PC-9 (cell line): ENCODE measurements at regions not wholly inside any gene's neighbourhood (a gene's known extent, or its start where the extent isn't known, plus 50 kb on each side); places are given as distances from the start of the nearest gene placed in this dataset.

Experiments used
- BruUV-seq: library from RNA; stranded (reverse); fragments of 400-500 nt; replicated peaks from 2 replicates; lab custom pipeline; 2021; lab: Mats Ljungman, UMichigan
- CTCF ChIA-PET: fragments of 300-600 bp; sonication (Branson Sonifier 250); formaldehyde crosslinking; loops from one replicate; lab custom pipeline; 2022; ENCODE audit warnings: antibody characterized with exemption; lab: Charles Lee
- POLR2A ChIA-PET: fragments of 300-600 bp; sonication (Branson Sonifier 250); formaldehyde crosslinking; loops from one replicate; lab custom pipeline; 2022; ENCODE audit warnings: antibody characterized with exemption; ENCODE audit not compliant: unreplicated experiment; lab: Charles Lee
- DNase-seq, 2 experiments: peaks; one replicate each; pipeline versions ENCODE4 v3.0.0 to v3.0.0-alpha.2; 2015 to 2022; ENCODE audit warnings: mixed read lengths in 1 of 2
- H2AFZ ChIP-seq: fragments of 200-600 bp; sonication (generic); 2 replicates; pipeline ENCODE4 v1.8.1; 2017; ENCODE audit warnings: antibody characterized with exemption
- H3F3A ChIP-seq: fragments of 200-600 bp; sonication (generic); 2 replicates; pipeline ENCODE4 v1.8.1; 2017; ENCODE audit warnings: antibody characterized with exemption, mild to moderate bottlenecking, low read depth; ENCODE audit not compliant: insufficient read depth
- H3K27ac ChIP-seq: fragments of 200-600 bp; sonication (generic); 2 replicates; pipeline ENCODE4 v1.6.1; 2016; ENCODE audit warnings: mixed run types
- H3K27me3 ChIP-seq: fragments of 200-600 bp; sonication (generic); 2 replicates; pipeline ENCODE4 v1.6.1; 2016; ENCODE audit warnings: low read depth, mixed run types; ENCODE audit not compliant: insufficient read depth
- H3K36me3 ChIP-seq: fragments of 200-600 bp; sonication (generic); 2 replicates; pipeline ENCODE4 v1.6.1; 2016; ENCODE audit warnings: low read depth, mixed run types
- H3K4me1 ChIP-seq: fragments of 200-600 bp; sonication (generic); replicated peaks from 2 replicates; pipeline ENCODE4 v1.6.1; 2016; ENCODE audit warnings: mixed run types; ENCODE audit not compliant: insufficient read depth
- H3K4me2 ChIP-seq: fragments of 200-600 bp; sonication (generic); 2 replicates; pipeline ENCODE4 v1.6.1; 2017; ENCODE audit warnings: mixed run types
- H3K4me3 ChIP-seq: fragments of 200-600 bp; sonication (generic); 2 replicates; pipeline ENCODE4 v1.6.1; 2016; ENCODE audit warnings: mixed run types
- H3K79me2 ChIP-seq: fragments of 200-600 bp; sonication (generic); 2 replicates; pipeline ENCODE4 v1.6.1; 2017; ENCODE audit warnings: low read depth, mixed run types
- H3K9me2 ChIP-seq: fragments of 200-600 bp; sonication (generic); 2 replicates; pipeline ENCODE4 v1.8.1; 2017; ENCODE audit warnings: mild to moderate bottlenecking; ENCODE audit not compliant: insufficient read depth
- H3K9me3 ChIP-seq: fragments of 200-600 bp; sonication (generic); 2 replicates; pipeline ENCODE4 v1.8.1; 2016; ENCODE audit warnings: low read depth; ENCODE audit not compliant: insufficient read depth
- H4K20me1 ChIP-seq: fragments of 200-600 bp; sonication (generic); 2 replicates; pipeline ENCODE4 v1.8.1; 2017; ENCODE audit not compliant: insufficient read depth
- EZH2 ChIP-seq: fragments of 200-600 bp; sonication (generic); IDR thresholded peaks from 2 replicates; pipeline ENCODE4 v1.8.0; 2017; ENCODE audit warnings: antibody characterized with exemption, low read depth
- intact Hi-C: fragments of 100-400 bp; cut with micrococcal nuclease; formaldehyde crosslinking; loops from one replicate; pipeline ENCODE4 v1.10.0; 2022; ENCODE audit not compliant: unreplicated experiment
- TF ChIP-seq, protein P1 (sequence below): fragments of 200-600 bp; sonication (generic); conservative IDR thresholded peaks from 2 replicates; pipeline ENCODE4 v1.6.1; 2017; ENCODE audit warnings: mixed run types, antibody characterized with exemption, mild to moderate bottlenecking, moderate library complexity

- no peak overlapping the region for H3K27ac ChIP-seq
- TF ChIP-seq EZH2 = no peak
- TF ChIP-seq, protein P1, sequence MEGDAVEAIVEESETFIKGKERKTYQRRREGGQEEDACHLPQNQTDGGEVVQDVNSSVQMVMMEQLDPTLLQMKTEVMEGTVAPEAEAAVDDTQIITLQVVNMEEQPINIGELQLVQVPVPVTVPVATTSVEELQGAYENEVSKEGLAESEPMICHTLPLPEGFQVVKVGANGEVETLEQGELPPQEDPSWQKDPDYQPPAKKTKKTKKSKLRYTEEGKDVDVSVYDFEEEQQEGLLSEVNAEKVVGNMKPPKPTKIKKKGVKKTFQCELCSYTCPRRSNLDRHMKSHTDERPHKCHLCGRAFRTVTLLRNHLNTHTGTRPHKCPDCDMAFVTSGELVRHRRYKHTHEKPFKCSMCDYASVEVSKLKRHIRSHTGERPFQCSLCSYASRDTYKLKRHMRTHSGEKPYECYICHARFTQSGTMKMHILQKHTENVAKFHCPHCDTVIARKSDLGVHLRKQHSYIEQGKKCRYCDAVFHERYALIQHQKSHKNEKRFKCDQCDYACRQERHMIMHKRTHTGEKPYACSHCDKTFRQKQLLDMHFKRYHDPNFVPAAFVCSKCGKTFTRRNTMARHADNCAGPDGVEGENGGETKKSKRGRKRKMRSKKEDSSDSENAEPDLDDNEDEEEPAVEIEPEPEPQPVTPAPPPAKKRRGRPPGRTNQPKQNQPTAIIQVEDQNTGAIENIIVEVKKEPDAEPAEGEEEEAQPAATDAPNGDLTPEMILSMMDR = no peak
- BruUV-seq = no TSS peak
Measured at GRCh38 chr18:37717098-37717497, 151.5 kb upstream of the CELF4 start.

DNA sequence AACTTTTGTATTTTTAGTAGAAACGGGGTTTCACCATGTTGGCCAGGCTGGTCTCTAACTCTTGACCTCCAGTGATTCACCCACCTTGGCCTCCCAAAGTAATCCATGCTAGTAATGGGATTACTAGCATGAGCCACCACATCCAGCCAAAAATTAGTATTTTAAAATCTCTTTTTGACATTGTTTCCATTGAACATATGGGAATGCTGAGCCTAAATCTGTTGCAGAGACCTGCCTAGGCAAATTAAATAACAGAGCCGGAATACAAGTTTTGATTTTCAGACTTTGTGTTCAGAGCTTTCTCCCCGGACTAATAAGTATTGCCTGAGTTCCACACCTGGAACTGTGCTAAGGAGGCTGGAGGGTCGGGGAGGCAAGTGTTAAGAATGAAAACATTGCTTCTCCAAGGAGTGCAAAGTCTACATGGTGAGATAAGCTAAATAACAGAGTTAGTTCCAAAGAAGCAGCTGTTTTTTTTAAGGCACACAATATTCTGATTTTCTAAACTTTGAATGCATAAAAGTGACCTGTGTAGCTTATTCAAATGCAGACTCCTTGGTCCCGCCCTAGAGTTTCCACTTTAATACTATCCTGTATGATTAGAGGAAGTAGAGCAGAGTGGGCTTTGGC, 150.6 kb upstream of the CELF4 start:
- CTCF ChIA-PET = no interaction called here
- no peaks in the 10 kb centered on the region for H3K4me1 ChIP-seq
- no peaks in the 10 kb centered on the region for H4K20me1 ChIP-seq
- H3K9me2 ChIP-seq = no peaks in the 10 kb centered on the region
- intact Hi-C loops = no loop called here
- H3K4me3 ChIP-seq = no peak overlapping the region
- no TSS peak for BruUV-seq
- H3K4me2 ChIP-seq = no peak overlapping the region
- DNase-seq = no peak
- TF ChIP-seq, protein P1 = no peak
- TF ChIP-seq EZH2 = no peak
- H3K36me3 ChIP-seq = no peaks in the 10 kb centered on the region
- H3F3A ChIP-seq = no peaks in the 10 kb centered on the region
- H3K27me3 ChIP-seq = no peaks in the 10 kb centered on the region
- H3K27ac ChIP-seq = no peak overlapping the region
- no peak overlapping the region for H2AFZ ChIP-seq
- H3K79me2 ChIP-seq = no peaks in the 10 kb centered on the region
- POLR2A ChIA-PET = no interaction called here
- H3K9me3 ChIP-seq = no peaks in the 10 kb centered on the region

More at GRCh38 chr18:37717098-37717497, 151.5 kb upstream of the CELF4 start:
- ChIA-PET CTCF (no interaction called here), POLR2A (no interaction called here)
- no peak overlapping the region for H3K4me2 ChIP-seq
- no peaks in the 10 kb centered on the region for H4K20me1 ChIP-seq
- DNase-seq = no peak
- no peak overlapping the region for H3K4me3 ChIP-seq
- H3K4me1 ChIP-seq = no peaks in the 10 kb centered on the region
- H3K9me3 ChIP-seq = no peaks in the 10 kb centered on the region
- no peak overlapping the region for H2AFZ ChIP-seq
- H3F3A ChIP-seq = no peaks in the 10 kb centered on the region
- no peaks in the 10 kb centered on the region for H3K27me3 ChIP-seq
- H3K79me2 ChIP-seq = no peaks in the 10 kb centered on the region
- no peaks in the 10 kb centered on the region for H3K9me2 ChIP-seq
- intact Hi-C loops = no loop called here
- no peaks in the 10 kb centered on the region for H3K36me3 ChIP-seq

DNA sequence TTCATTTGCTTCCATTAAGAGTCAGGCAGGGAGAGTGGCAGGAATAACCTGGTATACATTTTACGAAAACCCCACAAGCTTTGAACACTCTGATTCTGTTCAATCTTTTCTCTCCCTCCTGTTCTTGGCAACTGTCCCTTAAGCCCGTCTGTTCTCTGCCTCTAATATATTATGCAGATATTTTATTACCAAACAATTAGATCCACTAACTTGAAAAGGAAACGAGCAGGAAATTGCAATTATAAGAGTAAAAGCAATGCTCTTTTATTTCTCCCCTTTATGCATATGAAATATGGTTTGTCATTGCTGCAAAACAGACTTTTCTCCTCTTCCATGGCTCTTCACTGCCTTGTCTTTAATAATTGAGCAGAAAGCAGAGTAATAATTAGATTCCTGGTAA, 149.1 kb upstream of the CELF4 start:
- Histone ChIP-seq H3K4me1 (no peaks in the 10 kb centered on the region), H3K9me2 (no peaks in the 10 kb centered on the region), H3F3A (no peaks in the 10 kb centered on the region), H3K27me3 (no peaks in the 10 kb centered on the region), H3K4me2 (no peak overlapping the region), H3K27ac (no peak overlapping the region), H3K4me3 (no peak overlapping the region), H4K20me1 (no peaks in the 10 kb centered on the region), H3K9me3 (no peaks in the 10 kb centered on the region), H3K36me3 (no peaks in the 10 kb centered on the region), H2AFZ (no peak overlapping the region), H3K79me2 (no peaks in the 10 kb centered on the region)
- intact Hi-C loops = no loop called here
- no peak for TF ChIP-seq EZH2
- TF ChIP-seq, protein P1 = no peak
- CTCF ChIA-PET = no interaction called here
- DNase-seq = no peak
- POLR2A ChIA-PET = no interaction called here
- no TSS peak for BruUV-seq
